ENCODE measurements at regions not wholly inside any gene's neighbourhood (a gene's known extent, or its start where the extent isn't known, plus 50 kb on each side); places are given as distances from the start of the nearest gene placed in this dataset.

DNA sequence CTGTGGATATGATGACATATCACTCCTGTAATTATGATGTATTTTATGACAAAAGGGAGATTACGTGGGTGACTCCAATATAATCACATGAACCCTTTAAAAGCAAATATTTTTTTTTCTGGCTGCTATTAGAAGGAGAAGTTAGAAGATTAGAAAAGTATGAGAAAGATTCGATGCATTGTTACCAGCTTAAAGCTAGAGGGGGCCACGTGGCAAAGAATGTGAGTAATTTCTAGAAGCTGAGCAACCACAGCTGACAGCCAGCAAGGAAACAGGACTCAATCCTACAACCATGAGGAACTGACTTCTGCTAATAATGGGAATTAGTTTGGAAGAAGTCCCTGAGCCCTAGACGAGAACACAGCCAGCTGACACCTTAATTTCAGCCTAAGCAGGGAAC is 56.3 kb upstream of the C1orf87 start:
- TF ChIP-seq, protein P1, sequence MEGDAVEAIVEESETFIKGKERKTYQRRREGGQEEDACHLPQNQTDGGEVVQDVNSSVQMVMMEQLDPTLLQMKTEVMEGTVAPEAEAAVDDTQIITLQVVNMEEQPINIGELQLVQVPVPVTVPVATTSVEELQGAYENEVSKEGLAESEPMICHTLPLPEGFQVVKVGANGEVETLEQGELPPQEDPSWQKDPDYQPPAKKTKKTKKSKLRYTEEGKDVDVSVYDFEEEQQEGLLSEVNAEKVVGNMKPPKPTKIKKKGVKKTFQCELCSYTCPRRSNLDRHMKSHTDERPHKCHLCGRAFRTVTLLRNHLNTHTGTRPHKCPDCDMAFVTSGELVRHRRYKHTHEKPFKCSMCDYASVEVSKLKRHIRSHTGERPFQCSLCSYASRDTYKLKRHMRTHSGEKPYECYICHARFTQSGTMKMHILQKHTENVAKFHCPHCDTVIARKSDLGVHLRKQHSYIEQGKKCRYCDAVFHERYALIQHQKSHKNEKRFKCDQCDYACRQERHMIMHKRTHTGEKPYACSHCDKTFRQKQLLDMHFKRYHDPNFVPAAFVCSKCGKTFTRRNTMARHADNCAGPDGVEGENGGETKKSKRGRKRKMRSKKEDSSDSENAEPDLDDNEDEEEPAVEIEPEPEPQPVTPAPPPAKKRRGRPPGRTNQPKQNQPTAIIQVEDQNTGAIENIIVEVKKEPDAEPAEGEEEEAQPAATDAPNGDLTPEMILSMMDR (IDR thresholded peaks at IDR 0.05; ENCODE audit: poor library complexity, severe bottlenecking), result no peak
- TF ChIP-seq RAD21 (conservative IDR thresholded peaks at IDR 0.05), result no peak
- TF ChIP-seq POLR2AphosphoS5 (IDR thresholded peaks at IDR 0.05), result no peak
- TF ChIP-seq EP300 (conservative IDR thresholded peaks at IDR 0.05; ENCODE audit: poor library complexity, severe bottlenecking), result no peak
- TF ChIP-seq, protein P2, sequence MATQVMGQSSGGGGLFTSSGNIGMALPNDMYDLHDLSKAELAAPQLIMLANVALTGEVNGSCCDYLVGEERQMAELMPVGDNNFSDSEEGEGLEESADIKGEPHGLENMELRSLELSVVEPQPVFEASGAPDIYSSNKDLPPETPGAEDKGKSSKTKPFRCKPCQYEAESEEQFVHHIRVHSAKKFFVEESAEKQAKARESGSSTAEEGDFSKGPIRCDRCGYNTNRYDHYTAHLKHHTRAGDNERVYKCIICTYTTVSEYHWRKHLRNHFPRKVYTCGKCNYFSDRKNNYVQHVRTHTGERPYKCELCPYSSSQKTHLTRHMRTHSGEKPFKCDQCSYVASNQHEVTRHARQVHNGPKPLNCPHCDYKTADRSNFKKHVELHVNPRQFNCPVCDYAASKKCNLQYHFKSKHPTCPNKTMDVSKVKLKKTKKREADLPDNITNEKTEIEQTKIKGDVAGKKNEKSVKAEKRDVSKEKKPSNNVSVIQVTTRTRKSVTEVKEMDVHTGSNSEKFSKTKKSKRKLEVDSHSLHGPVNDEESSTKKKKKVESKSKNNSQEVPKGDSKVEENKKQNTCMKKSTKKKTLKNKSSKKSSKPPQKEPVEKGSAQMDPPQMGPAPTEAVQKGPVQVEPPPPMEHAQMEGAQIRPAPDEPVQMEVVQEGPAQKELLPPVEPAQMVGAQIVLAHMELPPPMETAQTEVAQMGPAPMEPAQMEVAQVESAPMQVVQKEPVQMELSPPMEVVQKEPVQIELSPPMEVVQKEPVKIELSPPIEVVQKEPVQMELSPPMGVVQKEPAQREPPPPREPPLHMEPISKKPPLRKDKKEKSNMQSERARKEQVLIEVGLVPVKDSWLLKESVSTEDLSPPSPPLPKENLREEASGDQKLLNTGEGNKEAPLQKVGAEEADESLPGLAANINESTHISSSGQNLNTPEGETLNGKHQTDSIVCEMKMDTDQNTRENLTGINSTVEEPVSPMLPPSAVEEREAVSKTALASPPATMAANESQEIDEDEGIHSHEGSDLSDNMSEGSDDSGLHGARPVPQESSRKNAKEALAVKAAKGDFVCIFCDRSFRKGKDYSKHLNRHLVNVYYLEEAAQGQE (IDR thresholded peaks at IDR 0.05; ENCODE audit: borderline replicate concordance), result no peak
- no peak for TF ChIP-seq EZH2 (IDR thresholded peaks at IDR 0.05; ENCODE audit: borderline replicate concordance, insufficient read depth, low read length, poor library complexity, severe bottlenecking)
